HUDEP-2 (cell line): ENCODE measurements at regions not wholly inside any gene's neighbourhood (a gene's known extent, or its start where the extent isn't known, plus 50 kb on each side); places are given as distances from the start of the nearest gene placed in this dataset.

Source experiments
- DNase-seq, 76 experiments: peaks; one replicate each; lab custom pipeline; 2025; ENCODE audit not compliant: unreplicated experiment in 76 of 76; lab: John Stamatoyannopoulos, UW

DNA sequence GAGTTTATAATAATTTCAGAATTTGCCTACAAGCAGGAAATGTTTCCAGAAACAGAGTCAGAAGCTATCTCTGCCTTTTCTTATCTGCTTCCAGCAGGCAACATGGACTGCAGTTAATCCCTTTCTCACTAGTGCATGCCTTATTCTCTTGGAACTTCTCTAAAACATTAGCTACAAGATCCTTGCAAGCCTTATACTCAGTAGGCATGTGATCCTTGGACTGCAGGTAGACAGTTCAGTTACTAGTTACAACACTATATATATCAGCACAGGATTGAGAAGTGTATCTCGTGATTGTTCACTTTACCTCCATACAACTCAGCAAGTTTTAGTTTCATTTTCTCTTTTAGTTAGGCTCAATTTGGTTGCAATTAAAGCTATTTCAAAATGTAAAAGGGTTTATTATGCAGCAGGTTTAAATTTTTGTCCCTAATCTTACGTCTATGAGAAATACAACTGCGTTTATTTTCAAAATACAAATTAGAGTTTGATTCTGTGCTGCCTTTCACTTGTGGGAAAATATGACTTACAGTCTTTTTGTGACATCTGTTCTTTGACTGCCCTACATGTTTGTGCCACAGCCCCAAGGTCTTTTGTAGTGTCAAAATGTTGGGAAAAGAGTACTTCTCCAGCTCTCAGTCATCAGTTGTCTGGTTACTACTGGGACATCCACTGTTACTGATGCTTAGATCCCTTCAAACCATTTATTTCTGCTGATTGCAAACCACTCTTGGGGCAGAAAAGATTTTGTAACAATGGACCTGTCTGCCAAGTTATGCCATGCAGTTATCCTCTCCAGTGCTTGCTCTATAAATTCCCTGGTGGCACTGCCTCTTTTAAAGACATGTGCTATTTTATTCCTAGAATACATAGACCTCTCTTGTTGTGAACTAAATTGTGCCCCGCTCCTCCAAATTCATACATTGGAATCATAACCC is 709.0 kb upstream of the FOXG1 start:
- DNase-seq, result no peak

- DNase-seq, result no peak
These were observed 707.3 kb upstream of the FOXG1 start for GRCh38 chr14:28059254-28059653.

DNA sequence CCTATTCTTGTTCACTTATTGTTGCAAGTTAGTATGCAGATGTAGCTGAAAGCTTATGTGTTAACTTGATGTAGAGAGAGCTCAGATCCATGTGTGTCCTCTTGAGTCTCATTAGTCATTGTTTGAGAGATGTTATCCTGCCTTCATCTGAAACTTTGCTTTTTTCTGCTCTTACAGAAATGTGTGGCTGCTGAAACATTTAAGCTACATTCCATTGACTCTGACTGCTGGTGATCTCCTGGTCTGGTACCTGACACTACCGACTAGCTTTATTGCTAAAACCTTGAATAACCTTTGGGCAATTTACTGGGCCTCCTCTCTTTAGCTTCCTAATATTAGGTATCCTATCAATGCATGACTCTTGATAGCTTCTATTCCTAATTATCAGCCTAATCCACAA is 705.6 kb upstream of the FOXG1 start:
- DNase-seq, result no peak

DNA sequence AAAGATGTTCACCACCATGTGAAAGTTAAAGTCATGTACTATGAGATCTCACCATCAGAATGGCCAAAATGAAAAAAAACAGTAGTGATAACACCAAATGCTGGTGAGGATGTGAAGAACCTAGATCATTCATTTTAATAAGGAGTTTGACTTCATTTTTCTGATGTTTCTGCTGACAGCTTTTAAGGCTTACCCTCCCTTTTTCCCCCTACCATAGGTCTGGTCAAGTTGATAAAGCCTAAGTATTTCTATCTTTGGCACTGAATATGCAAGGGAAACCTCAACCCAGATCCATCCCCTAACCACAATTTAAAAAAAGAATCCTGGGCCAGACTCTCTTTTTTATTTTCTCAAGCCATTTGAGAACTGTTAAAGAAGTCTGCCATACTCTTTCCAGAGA is 689.6 kb upstream of the FOXG1 start:
- no peak for DNase-seq

- no peak for DNase-seq
These were observed 683.2 kb upstream of the FOXG1 start for GRCh38 chr14:28083389-28083788.

DNA sequence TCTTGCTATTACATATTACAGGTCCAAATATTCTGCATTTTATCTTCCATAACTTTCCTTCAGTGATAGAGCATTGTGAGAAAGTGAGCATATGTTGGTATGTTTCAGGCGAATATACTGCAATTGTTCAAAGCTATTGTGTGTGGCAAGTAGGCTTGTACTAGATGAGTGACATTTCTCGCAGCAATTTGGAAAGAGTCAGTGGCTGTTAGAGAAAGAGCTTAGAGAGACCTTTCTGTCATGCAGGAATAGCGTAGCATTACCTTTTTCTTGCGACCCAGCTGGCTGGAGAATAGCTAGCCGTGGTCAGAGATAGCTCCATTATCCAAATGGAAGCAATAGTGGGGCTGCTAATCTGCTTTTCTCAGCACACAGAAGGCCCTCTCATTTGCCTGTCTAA is 678.5 kb upstream of the FOXG1 start:
- DNase-seq, result no peak

DNA sequence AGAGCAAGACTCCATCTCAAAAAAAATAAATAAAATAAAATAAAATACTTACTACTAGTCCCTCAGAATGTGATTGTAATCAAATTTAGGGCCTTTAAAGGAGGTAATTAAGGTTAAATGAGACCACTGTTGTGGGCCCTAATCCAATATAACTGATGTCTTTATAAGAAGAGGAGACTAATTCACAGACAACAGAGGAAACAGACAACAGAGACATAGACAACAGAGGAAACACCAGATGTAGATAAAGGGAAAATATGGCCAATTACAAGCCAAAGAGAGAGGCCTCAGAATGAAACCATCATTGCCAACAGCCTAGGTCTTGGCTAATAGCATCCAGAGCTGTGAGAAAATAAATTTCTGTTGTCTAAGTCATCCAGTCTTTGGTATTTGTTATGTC is 669.0 kb upstream of the FOXG1 start:
- no peak for DNase-seq

GRCh38 chr14:28098856-28099255 is 667.7 kb upstream of the FOXG1 start:
- no peak for DNase-seq

GRCh38 chr14:28102001-28102400 is 664.6 kb upstream of the FOXG1 start:
- no peak for DNase-seq

GRCh38 chr14:28102814-28103213 is 663.8 kb upstream of the FOXG1 start:
- DNase-seq, result no peak

DNA sequence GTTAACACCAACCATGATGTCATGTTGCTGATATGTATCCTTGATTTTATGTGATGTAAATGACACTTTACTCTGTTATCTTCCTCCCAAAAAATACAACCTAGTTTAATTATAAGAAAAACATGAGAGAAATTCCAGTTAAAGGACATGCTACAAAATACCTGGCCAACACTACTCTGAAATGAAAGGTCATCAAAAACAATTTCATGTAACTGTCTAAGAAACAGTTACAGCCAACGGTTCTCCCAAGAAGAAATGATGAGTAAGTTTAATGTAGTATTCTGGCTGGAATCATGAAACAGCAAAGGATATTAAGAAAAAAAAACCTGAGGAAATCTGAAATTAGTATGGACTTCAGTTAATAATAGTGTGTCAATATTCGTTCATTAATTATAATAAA is 653.3 kb upstream of the FOXG1 start:
- no peak for DNase-seq

GRCh38 chr14:28116716-28117115 is 649.9 kb upstream of the FOXG1 start:
- no peak for DNase-seq

DNA sequence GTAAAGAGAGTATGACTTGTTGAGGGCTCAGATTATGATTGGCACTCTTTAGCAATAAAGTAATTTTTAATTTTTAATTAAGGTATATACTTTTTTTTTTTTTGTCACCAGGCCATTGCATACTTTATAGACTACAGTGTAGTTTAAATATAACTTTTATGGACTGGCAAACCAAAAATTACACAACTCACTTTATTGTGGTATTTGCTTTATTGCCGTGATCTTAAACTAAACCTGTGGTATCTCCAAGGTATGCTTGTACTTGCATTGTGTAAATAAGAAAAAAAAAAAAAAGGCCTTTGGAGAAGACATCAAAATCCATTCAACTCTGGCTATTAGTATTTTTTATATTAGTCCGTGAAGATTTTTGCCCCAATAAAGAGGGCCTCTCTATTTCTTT is 646.7 kb upstream of the FOXG1 start:
- DNase-seq, result no peak

- no peak for DNase-seq
These were observed 646.2 kb upstream of the FOXG1 start for GRCh38 chr14:28120391-28120790.

GRCh38 chr14:28121512-28122297 is 644.9 kb upstream of the FOXG1 start:
- DNase-seq, result no peak

- no peak for DNase-seq
These were observed 635.8 kb upstream of the FOXG1 start for GRCh38 chr14:28130610-28131284.

- no peak for DNase-seq
These were observed 628.2 kb upstream of the FOXG1 start for GRCh38 chr14:28138341-28138740.

DNA sequence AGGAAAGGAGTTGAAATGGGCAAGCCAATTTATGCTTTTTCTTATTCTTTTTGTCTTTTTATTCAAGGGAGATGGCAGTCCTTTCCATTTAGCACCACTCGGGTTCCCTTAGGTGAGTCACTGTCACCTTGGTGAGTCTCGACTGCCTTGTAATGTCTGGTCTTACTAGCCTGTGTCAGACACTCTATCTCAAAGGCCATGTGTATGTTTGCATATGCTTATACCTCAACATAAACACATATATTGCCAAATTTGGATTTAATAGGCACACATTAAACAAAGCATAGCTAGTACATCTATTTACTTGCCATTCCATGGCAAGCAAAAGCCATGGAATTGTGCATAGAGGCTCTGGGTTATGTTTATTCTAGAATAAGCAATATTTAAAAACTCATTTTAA is 624.9 kb upstream of the FOXG1 start:
- DNase-seq, result no peak

GRCh38 chr14:28142400-28143015 is 624.1 kb upstream of the FOXG1 start:
- DNase-seq, result no peak

GRCh38 chr14:28143316-28143715 is 623.3 kb upstream of the FOXG1 start:
- DNase-seq, result no peak

GRCh38 chr14:28151926-28152325 is 614.7 kb upstream of the FOXG1 start:
- DNase-seq, result no peak
